ENCODE measurements at regions not wholly inside any gene's neighbourhood (a gene's known extent, or its start where the extent isn't known, plus 50 kb on each side); places are given as distances from the start of the nearest gene placed in this dataset.

GRCh38 chr7:115631782-115632181 is 398.8 kb downstream of the TFEC start:
- Histone ChIP-seq H3K27me3 (ENCODE audit: insufficient read depth, low read depth, low read length) (no peaks in the 10 kb centered on the region), H3K9me2 (ENCODE audit: insufficient read depth, low read length) (no peaks in the 10 kb centered on the region), H4K20me1 (ENCODE audit: insufficient read depth) (no peaks in the 10 kb centered on the region), H3K9ac (ENCODE audit: low read length) (no peak overlapping the region), H3F3A (ENCODE audit: insufficient read depth, low read length, poor library complexity, severe bottlenecking) (no peaks in the 10 kb centered on the region), H3K27ac (ENCODE audit: low read length) (no peak overlapping the region), H2AFZ (ENCODE audit: low read depth, low read length) (no peak overlapping the region), H3K36me3 (ENCODE audit: insufficient read depth, low read length) (no peaks in the 10 kb centered on the region), H3K4me2 (ENCODE audit: low read length) (no peak overlapping the region), H3K9me3 (ENCODE audit: low read length) (no peaks in the 10 kb centered on the region), H3K79me2 (replicated peaks; ENCODE audit: insufficient read depth, low read length) (no peaks in the 10 kb centered on the region), H3K4me3 (ENCODE audit: low read length) (no peak overlapping the region)
- TF ChIP-seq TAF1 (IDR thresholded peaks at IDR 0.05; ENCODE audit: low read depth) (no peak), MXI1 (conservative IDR thresholded peaks at IDR 0.05; ENCODE audit: poor library complexity, severe bottlenecking) (no peak), SMC3 (conservative IDR thresholded peaks at IDR 0.05; ENCODE audit: poor library complexity) (no peak), RAD21 (conservative IDR thresholded peaks at IDR 0.05) (no peak), EP300 (conservative IDR thresholded peaks at IDR 0.05; ENCODE audit: poor library complexity, severe bottlenecking) (no peak), EZH2 (IDR thresholded peaks at IDR 0.05; ENCODE audit: borderline replicate concordance, insufficient read depth, low read length, poor library complexity, severe bottlenecking) (no peak), REST (IDR thresholded peaks at IDR 0.05; ENCODE audit: borderline replicate concordance) (no peak), POLR2AphosphoS5 (IDR thresholded peaks at IDR 0.05) (no peak)
- TF ChIP-seq, protein P1, sequence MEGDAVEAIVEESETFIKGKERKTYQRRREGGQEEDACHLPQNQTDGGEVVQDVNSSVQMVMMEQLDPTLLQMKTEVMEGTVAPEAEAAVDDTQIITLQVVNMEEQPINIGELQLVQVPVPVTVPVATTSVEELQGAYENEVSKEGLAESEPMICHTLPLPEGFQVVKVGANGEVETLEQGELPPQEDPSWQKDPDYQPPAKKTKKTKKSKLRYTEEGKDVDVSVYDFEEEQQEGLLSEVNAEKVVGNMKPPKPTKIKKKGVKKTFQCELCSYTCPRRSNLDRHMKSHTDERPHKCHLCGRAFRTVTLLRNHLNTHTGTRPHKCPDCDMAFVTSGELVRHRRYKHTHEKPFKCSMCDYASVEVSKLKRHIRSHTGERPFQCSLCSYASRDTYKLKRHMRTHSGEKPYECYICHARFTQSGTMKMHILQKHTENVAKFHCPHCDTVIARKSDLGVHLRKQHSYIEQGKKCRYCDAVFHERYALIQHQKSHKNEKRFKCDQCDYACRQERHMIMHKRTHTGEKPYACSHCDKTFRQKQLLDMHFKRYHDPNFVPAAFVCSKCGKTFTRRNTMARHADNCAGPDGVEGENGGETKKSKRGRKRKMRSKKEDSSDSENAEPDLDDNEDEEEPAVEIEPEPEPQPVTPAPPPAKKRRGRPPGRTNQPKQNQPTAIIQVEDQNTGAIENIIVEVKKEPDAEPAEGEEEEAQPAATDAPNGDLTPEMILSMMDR (IDR thresholded peaks at IDR 0.05; ENCODE audit: poor library complexity, severe bottlenecking), result no peak

DNA sequence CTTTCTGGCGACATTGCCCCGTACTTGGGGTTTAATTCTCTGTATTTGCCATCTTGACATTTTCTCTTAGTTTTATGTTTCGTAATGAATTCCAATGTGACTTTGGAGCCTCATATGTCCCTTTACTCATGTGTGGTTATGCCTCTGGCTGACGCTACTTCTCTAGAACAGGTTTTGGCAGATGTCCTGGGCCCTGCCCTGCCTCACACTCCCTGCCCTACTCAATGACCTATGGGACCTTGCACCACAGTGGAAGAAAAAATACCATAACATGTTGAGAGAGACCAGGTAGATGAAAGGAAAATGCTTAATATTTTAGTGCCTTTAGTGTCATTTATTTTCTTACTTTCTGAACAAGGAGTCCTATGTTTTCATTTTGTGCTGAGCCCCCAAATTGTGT is 400.5 kb downstream of the TFEC start:
- H2AFZ ChIP-seq (ENCODE audit: low read depth, low read length), result no peak overlapping the region
- no peak overlapping the region for H3K27ac ChIP-seq (ENCODE audit: low read length)
- no peaks in the 10 kb centered on the region for H4K20me1 ChIP-seq (ENCODE audit: insufficient read depth)
- no peaks in the 10 kb centered on the region for H3K9me3 ChIP-seq (ENCODE audit: low read length)
- H3K36me3 ChIP-seq (ENCODE audit: insufficient read depth, low read length), result no peaks in the 10 kb centered on the region
- H3F3A ChIP-seq (ENCODE audit: insufficient read depth, low read length, poor library complexity, severe bottlenecking), result no peaks in the 10 kb centered on the region
- TF ChIP-seq EZH2 (IDR thresholded peaks at IDR 0.05; ENCODE audit: borderline replicate concordance, insufficient read depth, low read length, poor library complexity, severe bottlenecking) (no peak), SMC3 (conservative IDR thresholded peaks at IDR 0.05; ENCODE audit: poor library complexity) (no peak), MXI1 (conservative IDR thresholded peaks at IDR 0.05; ENCODE audit: poor library complexity, severe bottlenecking) (no peak), TAF1 (IDR thresholded peaks at IDR 0.05; ENCODE audit: low read depth) (no peak), RAD21 (conservative IDR thresholded peaks at IDR 0.05) (no peak), EP300 (conservative IDR thresholded peaks at IDR 0.05; ENCODE audit: poor library complexity, severe bottlenecking) (no peak), REST (IDR thresholded peaks at IDR 0.05; ENCODE audit: borderline replicate concordance) (no peak)
- TF ChIP-seq, protein P1 (IDR thresholded peaks at IDR 0.05; ENCODE audit: poor library complexity, severe bottlenecking), result no peak
- no peaks in the 10 kb centered on the region for H3K79me2 ChIP-seq (replicated peaks; ENCODE audit: insufficient read depth, low read length)
- no peaks in the 10 kb centered on the region for H3K27me3 ChIP-seq (ENCODE audit: insufficient read depth, low read depth, low read length)
- H3K4me2 ChIP-seq (ENCODE audit: low read length), result no peak overlapping the region
- H3K4me3 ChIP-seq (ENCODE audit: low read length), result no peak overlapping the region
- H3K9ac ChIP-seq (ENCODE audit: low read length), result no peak overlapping the region
- H3K9me2 ChIP-seq (ENCODE audit: insufficient read depth, low read length), result no peaks in the 10 kb centered on the region

All from neural cell (in vitro differentiated cells).